K562 (cell line): ENCODE measurements at regions not wholly inside any gene's neighbourhood (a gene's known extent, or its start where the extent isn't known, plus 50 kb on each side); places are given as distances from the start of the nearest gene placed in this dataset.

Experiments
- ATAC-seq: fragments of 200-7000 bp; cut with Tn5 transposase; 3 replicates; pipeline ENCODE4 v1.9.1; 2020; ENCODE audit warnings: moderate library complexity
- BruUV-seq: library from RNA; stranded (reverse); fragments of 400-500 nt; replicated peaks from 2 replicates; lab custom pipeline; 2021; lab: Mats Ljungman, UMichigan
- CTCF ChIA-PET: fragments of 300-600 bp; formaldehyde crosslinking; extraction: SDS; loops from one replicate; lab custom pipeline; 2021; ENCODE audit warnings: low intra/inter-chr PET ratio; lab: Yijun Ruan, JAX
- POLR2A ChIA-PET: fragments of 300-600, 350-650 bp; sonication (Branson Sonifier 250); formaldehyde crosslinking; extraction: SDS; loops from one replicate; lab custom pipeline; 2021; ENCODE audit warnings: antibody characterized with exemption, inconsistent platforms; lab: Yijun Ruan, JAX
- DNase-seq, 4 experiments: peaks; one replicate each; pipeline versions ENCODE4 v3.0.0 to v3.0.0-alpha.2; 2011 to 2018; ENCODE audit warnings: low spot score in 3 of 4, mixed read lengths in 3 of 4; ENCODE audit errors: extremely low read depth in 1 of 4
- FAIRE-seq: peaks from 2 replicates; lab custom pipeline; 2011; peaks lifted over from hg19 to GRCh38; lab: Jason Lieb, UNC
- H2AFZ ChIP-seq: 2 replicates; pipeline ENCODE4 v1.6.0; 2011; ENCODE audit warnings: low read depth, low read length, control low read depth, inconsistent platforms
- H3K27ac ChIP-seq: fragments of 200-600 bp; 3 replicates; pipeline ENCODE4 v1.8.0; 2011; ENCODE audit warnings: low read depth, mild to moderate bottlenecking, control low read depth, inconsistent platforms, low read length, moderate library complexity, mixed read lengths; ENCODE audit errors: extremely low read depth
- H3K27me3 ChIP-seq, 2 experiments: fragments of 300-600 bp in 1 of 2; 2 replicates in 1 of 2; 3 replicates in 1 of 2; pipeline versions ENCODE4 v1.6.0 to v1.8.0; 2011; ENCODE audit warnings: inconsistent platforms in 2 of 2, low read length in 2 of 2, mild to moderate bottlenecking in 1 of 2, mixed read lengths in 1 of 2, moderate library complexity in 1 of 2; ENCODE audit not compliant: control insufficient read depth in 2 of 2, insufficient read depth in 2 of 2
- H3K36me3 ChIP-seq: fragments of 300-600 bp; 3 replicates; pipeline ENCODE4 v1.8.0; 2011; ENCODE audit warnings: mild to moderate bottlenecking, low read length, inconsistent platforms; ENCODE audit not compliant: control insufficient read depth, insufficient read depth
- H3K4me1 ChIP-seq, 2 experiments: fragments of 200-600 bp in 1 of 2; replicated peaks in 1 of 2; 2 replicates in 1 of 2; 3 replicates in 1 of 2; pipeline versions ENCODE4 v1.5.1 to v1.8.0; 2011; ENCODE audit warnings: inconsistent platforms in 2 of 2, low read length in 2 of 2, mild to moderate bottlenecking in 1 of 2, mixed read lengths in 1 of 2, moderate library complexity in 1 of 2; ENCODE audit not compliant: control insufficient read depth in 2 of 2, insufficient read depth in 2 of 2
- H3K4me2 ChIP-seq: 2 replicates; pipeline ENCODE4 v1.6.1; 2011; ENCODE audit warnings: low read length, control low read depth, inconsistent platforms, mixed read lengths; ENCODE audit not compliant: insufficient read depth
- H3K4me3 ChIP-seq: fragments of 200-600 bp; sonication (generic), shearing (Covaris generic); 2 replicates; pipeline ENCODE4 v1.5.1; 2016; ENCODE audit warnings: control low read depth, inconsistent platforms
- H3K79me2 ChIP-seq: fragments of 200-600 bp; 3 replicates; pipeline ENCODE4 v1.8.0; 2011; ENCODE audit warnings: low read length, inconsistent platforms; ENCODE audit not compliant: control insufficient read depth, insufficient read depth
- H3K9ac ChIP-seq, 2 experiments: 2 replicates each; pipeline versions ENCODE4 v1.6.0 to v1.6.1; 2011; ENCODE audit warnings: low read depth in 2 of 2, low read length in 2 of 2, control low read depth in 1 of 2, inconsistent platforms in 1 of 2, mild to moderate bottlenecking in 1 of 2, mixed read lengths in 1 of 2; ENCODE audit not compliant: insufficient read depth in 1 of 2
- H3K9me1 ChIP-seq: one replicate; pipeline ENCODE4 v1.6.0; 2011; ENCODE audit warnings: inconsistent platforms, mild to moderate bottlenecking, low read length, moderate library complexity; ENCODE audit not compliant: control insufficient read depth, insufficient read depth
- H3K9me3 ChIP-seq: replicated peaks from 2 replicates; pipeline ENCODE4 v1.5.1; 2011; ENCODE audit warnings: low read depth, low read length, inconsistent platforms; ENCODE audit not compliant: control insufficient read depth, insufficient read depth
- H4K20me1 ChIP-seq: replicated peaks from 2 replicates; pipeline ENCODE4 v1.6.1; 2011; ENCODE audit warnings: low read length, inconsistent platforms, mixed read lengths; ENCODE audit not compliant: control insufficient read depth, insufficient read depth
- CTBP1 ChIP-seq: fragments of 450-650 bp; IDR thresholded peaks from 2 replicates; pipeline ENCODE4 v1.6.1; 2016; ENCODE audit warnings: borderline replicate concordance
- FOXA1 ChIP-seq: fragments of 450-650 bp; IDR thresholded peaks from 2 replicates; pipeline ENCODE4 v1.6.1; 2016; ENCODE audit warnings: mild to moderate bottlenecking, borderline replicate concordance
- HMG20B ChIP-seq: fragments of 250-450 bp; sonication (Bioruptor Pico); IDR thresholded peaks from 2 replicates; pipeline ENCODE4 v1.5.0; 2021; ENCODE audit warnings: mild to moderate bottlenecking
- HNRNPH1 ChIP-seq: fragments of 200-400 bp; formaldehyde crosslinking; optimal IDR thresholded peaks from 2 replicates; pipeline ENCODE3; 2017; ENCODE audit warnings: low read depth, mild to moderate bottlenecking, low read length, moderate library complexity
- MTA1 ChIP-seq: fragments of 450-650 bp; IDR thresholded peaks from 2 replicates; pipeline ENCODE4 v1.6.1; 2017; ENCODE audit warnings: borderline replicate concordance
- MYBL2 ChIP-seq, 2 experiments: fragments of 450-650 bp in 1 of 2; sonication (generic) in 1 of 2; formaldehyde crosslinking in 1 of 2; IDR thresholded peaks; 2 replicates each; pipeline versions ENCODE4 v1.6.1 to v1.8.1; 2017 to 2022; ENCODE audit warnings: borderline replicate concordance in 1 of 2, inconsistent platforms in 1 of 2, low read depth in 1 of 2, mild to moderate bottlenecking in 1 of 2, missing genetic modification reagents in 1 of 2, moderate library complexity in 1 of 2
- NELFE ChIP-seq: IDR thresholded peaks from 2 replicates; pipeline ENCODE4 v1.6.1; 2011; ENCODE audit warnings: mild to moderate bottlenecking; ENCODE audit not compliant: insufficient read depth, insufficient read length
- PCBP2 ChIP-seq: fragments of 200-400 bp; formaldehyde crosslinking; IDR thresholded peaks from 2 replicates; pipeline ENCODE4 v1.6.1; 2018; ENCODE audit warnings: low read length, low read depth, mild to moderate bottlenecking, moderate library complexity; ENCODE audit not compliant: poor library complexity, severe bottlenecking
- RBM34 ChIP-seq: fragments of 200-400 bp; formaldehyde crosslinking; IDR thresholded peaks from 2 replicates; pipeline ENCODE4 v1.6.1; 2018; ENCODE audit warnings: low read length, borderline replicate concordance; ENCODE audit not compliant: insufficient read depth
- SMARCE1 ChIP-seq: fragments of 450-650 bp; IDR thresholded peaks from 2 replicates; pipeline ENCODE4 v1.7.1; 2016; ENCODE audit warnings: mild to moderate bottlenecking
- ZNF282 ChIP-seq: sonication (generic); formaldehyde crosslinking; IDR thresholded peaks from 2 replicates; pipeline ENCODE4 v1.8.1; 2023; ENCODE audit warnings: missing genetic modification reagents
- ZNF354B ChIP-seq: fragments of 250-450 bp; sonication (Bioruptor Pico); IDR thresholded peaks from 2 replicates; pipeline ENCODE4 v1.4.0; 2020
- WGBS: fragments of 100-300 bp; shearing (Covaris generic); methylation state at CpG from one replicate; pipeline ENCODE4 v1.1.6; 2016; ENCODE audit warnings: low coverage, mixed read lengths; ENCODE audit not compliant: insufficient coverage; ENCODE audit errors: missing lambda C conversion rate; 5-methylcytosine and 5-hydroxymethylcytosine counted together
- in situ Hi-C: fragments of 300-500 bp; cut with MboI; formaldehyde crosslinking; loops from 4 replicates; pipeline ENCODE4 v1.15.0; 2018; ENCODE audit warnings: inconsistent platforms, mixed read lengths
- intact Hi-C: fragments of 100-400 bp; cut with micrococcal nuclease; formaldehyde crosslinking; loops from 2 replicates; pipeline ENCODE4 v1.14.2; 2022
- TF ChIP-seq, protein P1 (sequence below): fragments of 250-450 bp; sonication (Bioruptor Pico); IDR thresholded peaks from 2 replicates; pipeline ENCODE4 v1.4.0; 2020; ENCODE audit warnings: borderline replicate concordance
- TF ChIP-seq, protein P2 (sequence below): fragments of 250-450 bp; sonication (Bioruptor Pico); IDR thresholded peaks from 2 replicates; pipeline ENCODE4 v1.5.0; 2021
- TF ChIP-seq, protein P3 (sequence below): sonication (generic); formaldehyde crosslinking; IDR thresholded peaks from 2 replicates; pipeline ENCODE4 v1.8.0; 2022; ENCODE audit warnings: missing genetic modification reagents, mild to moderate bottlenecking, borderline replicate concordance
- TF ChIP-seq, protein P4 (sequence below): fragments of 450-650 bp; IDR thresholded peaks from 2 replicates; pipeline ENCODE4 v1.6.1; 2016

DNA sequence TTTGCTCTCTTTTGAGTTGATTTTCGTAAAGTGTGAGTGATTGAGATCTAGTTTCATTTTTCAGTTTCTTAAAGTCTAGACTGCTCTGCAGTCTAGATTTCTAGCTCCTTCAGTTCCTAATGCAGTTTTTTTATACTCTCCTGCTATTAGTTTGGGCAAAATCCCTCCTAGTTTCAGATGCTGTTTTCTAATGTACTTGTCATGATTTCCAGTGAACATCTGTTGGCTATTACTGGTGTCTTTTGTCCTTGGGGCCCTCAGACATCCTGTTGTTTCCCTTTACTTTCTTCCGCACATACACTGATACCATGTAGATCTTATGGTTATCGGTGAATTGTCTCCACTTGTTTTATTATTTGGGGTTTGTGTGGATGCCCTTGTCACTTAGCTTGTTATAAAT, 292.1 kb downstream of the TDRD3 start:
- H3K36me3 ChIP-seq: no peaks in the 10 kb centered on the region
- no peaks in the 10 kb centered on the region for H3K9me1 ChIP-seq
- no peaks in the 10 kb centered on the region for H3K79me2 ChIP-seq
- H3K4me1 ChIP-seq: no peaks in the 10 kb centered on the region
- BruUV-seq: no TSS peak
- no peaks in the 10 kb centered on the region for H3K9me3 ChIP-seq
- no peaks in the 10 kb centered on the region for H3K27me3 ChIP-seq
- H4K20me1 ChIP-seq: no peaks in the 10 kb centered on the region
- no peak for DNase-seq
- no peak overlapping the region for H3K4me2 ChIP-seq
- CTCF ChIA-PET: no interaction called here
- no peak overlapping the region for H3K4me3 ChIP-seq
- FAIRE-seq: no peak
- intact Hi-C loops: no loop called here
- H2AFZ ChIP-seq: no peak overlapping the region
- H3K27ac ChIP-seq: no peak overlapping the region
- POLR2A ChIA-PET: no interaction called here
- no peak for ATAC-seq
- in situ Hi-C loops: no loop called here
- WGBS: 0% methylated on average over 3 of the region's 3 CpGs
- H3K9ac ChIP-seq: no peak overlapping the region
- TF ChIP-seq HNRNPH1 (no peak), MYBL2 (IDR thresholded peaks at IDR 0.05; ENCODE audit: low read depth) (no peak), MYBL2 (CRISPR knock-in tag; IDR thresholded peaks at IDR 0.05; ENCODE audit: borderline replicate concordance) (no peak), HMG20B (CRISPR knock-in tag) (no peak), PCBP2 (no peak), FOXA1 (no peak), SMARCE1 (no peak), RBM34 (no peak), MTA1 (no peak), NELFE (no peak), CTBP1 (no peak), ZNF282 (CRISPR knock-in tag) (no peak), ZNF354B (no peak)
- TF ChIP-seq, protein P1, sequence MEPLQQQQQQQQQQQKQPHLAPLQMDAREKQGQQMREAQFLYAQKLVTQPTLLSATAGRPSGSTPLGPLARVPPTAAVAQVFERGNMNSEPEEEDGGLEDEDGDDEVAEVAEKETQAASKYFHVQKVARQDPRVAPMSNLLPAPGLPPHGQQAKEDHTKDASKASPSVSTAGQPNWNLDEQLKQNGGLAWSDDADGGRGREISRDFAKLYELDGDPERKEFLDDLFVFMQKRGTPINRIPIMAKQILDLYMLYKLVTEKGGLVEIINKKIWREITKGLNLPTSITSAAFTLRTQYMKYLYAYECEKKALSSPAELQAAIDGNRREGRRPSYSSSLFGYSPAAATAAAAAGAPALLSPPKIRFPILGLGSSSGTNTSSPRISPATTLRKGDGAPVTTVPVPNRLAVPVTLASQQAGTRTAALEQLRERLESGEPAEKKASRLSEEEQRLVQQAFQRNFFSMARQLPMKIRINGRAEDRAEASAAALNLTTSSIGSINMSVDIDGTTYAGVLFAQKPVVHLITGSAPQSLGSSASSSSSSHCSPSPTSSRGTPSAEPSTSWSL: no peak
- TF ChIP-seq, protein P2, sequence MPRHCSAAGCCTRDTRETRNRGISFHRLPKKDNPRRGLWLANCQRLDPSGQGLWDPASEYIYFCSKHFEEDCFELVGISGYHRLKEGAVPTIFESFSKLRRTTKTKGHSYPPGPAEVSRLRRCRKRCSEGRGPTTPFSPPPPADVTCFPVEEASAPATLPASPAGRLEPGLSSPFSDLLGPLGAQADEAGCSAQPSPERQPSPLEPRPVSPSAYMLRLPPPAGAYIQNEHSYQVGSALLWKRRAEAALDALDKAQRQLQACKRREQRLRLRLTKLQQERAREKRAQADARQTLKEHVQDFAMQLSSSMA: no peak
- TF ChIP-seq, protein P3, sequence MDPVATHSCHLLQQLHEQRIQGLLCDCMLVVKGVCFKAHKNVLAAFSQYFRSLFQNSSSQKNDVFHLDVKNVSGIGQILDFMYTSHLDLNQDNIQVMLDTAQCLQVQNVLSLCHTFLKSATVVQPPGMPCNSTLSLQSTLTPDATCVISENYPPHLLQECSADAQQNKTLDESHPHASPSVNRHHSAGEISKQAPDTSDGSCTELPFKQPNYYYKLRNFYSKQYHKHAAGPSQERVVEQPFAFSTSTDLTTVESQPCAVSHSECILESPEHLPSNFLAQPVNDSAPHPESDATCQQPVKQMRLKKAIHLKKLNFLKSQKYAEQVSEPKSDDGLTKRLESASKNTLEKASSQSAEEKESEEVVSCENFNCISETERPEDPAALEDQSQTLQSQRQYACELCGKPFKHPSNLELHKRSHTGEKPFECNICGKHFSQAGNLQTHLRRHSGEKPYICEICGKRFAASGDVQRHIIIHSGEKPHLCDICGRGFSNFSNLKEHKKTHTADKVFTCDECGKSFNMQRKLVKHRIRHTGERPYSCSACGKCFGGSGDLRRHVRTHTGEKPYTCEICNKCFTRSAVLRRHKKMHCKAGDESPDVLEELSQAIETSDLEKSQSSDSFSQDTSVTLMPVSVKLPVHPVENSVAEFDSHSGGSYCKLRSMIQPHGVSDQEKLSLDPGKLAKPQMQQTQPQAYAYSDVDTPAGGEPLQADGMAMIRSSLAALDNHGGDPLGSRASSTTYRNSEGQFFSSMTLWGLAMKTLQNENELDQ (CRISPR knock-in tag): no peak
- TF ChIP-seq, protein P4, sequence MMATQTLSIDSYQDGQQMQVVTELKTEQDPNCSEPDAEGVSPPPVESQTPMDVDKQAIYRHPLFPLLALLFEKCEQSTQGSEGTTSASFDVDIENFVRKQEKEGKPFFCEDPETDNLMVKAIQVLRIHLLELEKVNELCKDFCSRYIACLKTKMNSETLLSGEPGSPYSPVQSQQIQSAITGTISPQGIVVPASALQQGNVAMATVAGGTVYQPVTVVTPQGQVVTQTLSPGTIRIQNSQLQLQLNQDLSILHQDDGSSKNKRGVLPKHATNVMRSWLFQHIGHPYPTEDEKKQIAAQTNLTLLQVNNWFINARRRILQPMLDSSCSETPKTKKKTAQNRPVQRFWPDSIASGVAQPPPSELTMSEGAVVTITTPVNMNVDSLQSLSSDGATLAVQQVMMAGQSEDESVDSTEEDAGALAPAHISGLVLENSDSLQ: no peak
